ENCODE measurements at regions not wholly inside any gene's neighbourhood (a gene's known extent, or its start where the extent isn't known, plus 50 kb on each side); places are given as distances from the start of the nearest gene placed in this dataset.

DNA sequence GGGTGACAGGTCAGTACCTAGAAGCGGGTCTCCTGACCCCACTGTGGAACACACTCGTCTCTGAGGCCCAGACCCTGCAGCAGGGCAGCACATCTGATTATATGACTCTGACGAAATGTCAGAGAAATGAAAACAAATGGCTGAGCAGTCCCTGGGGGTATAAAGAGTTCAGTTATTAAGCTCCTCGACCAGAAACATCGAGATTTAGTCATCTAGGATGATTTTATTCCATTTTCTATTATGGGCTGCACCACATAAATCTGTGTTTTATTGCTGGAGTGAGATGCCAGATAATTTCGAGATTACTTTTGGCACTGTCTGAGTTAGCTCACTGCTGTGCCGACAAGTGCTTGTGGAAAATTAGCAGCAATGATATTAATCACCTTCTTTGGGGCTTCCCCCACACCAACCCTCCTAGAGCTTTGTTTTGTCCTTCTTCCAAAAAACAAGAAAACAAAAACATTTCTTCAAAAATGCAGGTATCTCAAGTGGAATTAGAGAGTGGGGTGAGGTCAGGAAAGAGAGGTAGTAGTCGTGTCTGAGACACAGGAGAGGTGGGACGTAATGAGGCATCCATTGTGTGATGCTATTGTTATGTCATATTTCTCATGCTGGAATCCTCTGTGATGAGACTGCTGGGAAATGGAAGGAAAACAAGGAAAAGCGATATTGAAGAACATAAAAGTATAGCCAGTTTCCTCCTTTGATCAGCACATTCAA is 495.5 kb downstream of the DMAC1 start:
- TF ChIP-seq CTCF (IDR thresholded peaks at IDR 0.05; ENCODE audit: insufficient read depth, low read depth, low read length) (no peak), EZH2 (IDR thresholded peaks at IDR 0.05; ENCODE audit: insufficient read depth, low read length) (no peak)

Measured in astrocyte (in vitro differentiated cells and primary cell).